ENCODE measurements at regions not wholly inside any gene's neighbourhood (a gene's known extent, or its start where the extent isn't known, plus 50 kb on each side); places are given as distances from the start of the nearest gene placed in this dataset.
A peak's percentile ranks its signal among the peaks of the same experiment; 100 is the strongest.

DNA sequence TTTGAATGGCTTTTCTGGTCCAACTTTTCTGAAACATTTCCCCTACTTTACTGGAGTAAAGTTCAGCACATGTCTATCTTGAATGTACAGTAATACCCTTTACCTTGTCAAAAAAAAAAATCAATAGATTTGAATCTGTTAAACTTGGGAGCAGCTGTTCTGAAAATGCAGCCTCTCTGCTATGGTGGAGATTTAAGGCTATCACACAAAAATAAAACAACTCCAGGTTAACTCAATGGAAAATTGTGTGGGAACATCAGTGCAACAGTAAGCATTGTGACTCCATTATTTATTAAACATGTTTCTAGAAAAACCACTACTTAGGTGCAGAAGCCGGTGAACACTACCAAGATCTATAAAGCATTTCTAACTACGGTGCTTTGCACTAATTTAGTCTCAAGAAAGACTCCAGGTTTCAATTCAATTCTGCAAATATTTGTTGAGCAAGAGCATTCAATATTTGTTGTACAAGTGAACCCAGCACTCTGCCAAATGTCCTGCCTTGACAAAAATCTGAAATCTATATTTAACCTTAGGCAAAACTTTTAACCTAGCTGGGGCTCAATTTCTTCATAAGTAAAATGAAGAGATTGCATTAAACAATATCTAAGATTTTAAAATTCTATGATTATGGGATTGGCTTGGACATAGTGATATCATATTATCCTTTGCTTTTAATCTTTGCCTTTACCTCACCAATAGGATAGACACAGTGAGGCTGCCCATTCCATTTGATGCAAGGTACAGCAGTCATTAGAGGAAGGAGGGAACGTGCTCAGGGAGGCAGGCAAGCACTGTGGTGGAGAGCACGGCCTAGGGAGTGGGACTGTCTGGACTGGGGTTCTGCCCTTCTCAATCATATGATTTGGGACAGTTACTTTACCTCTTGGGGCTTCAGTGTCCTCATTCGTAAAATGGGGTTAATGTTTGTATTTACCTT is 155.2 kb downstream of the KITLG start:
- H3K9me3 ChIP-seq (ENCODE audit: control insufficient read depth in 3 of 3, low read length in 3 of 3): no peaks in the 10 kb centered on the region
- no peaks in the 10 kb centered on the region for H3K27me3 ChIP-seq (ENCODE audit: control insufficient read depth in 3 of 3, insufficient read depth in 3 of 3, low read length in 3 of 3)
- H3K9ac ChIP-seq (ENCODE audit: low read depth in 1 of 3, low read length in 3 of 3): no peak overlapping the region
- no peaks in the 10 kb centered on the region for H3K4me1 ChIP-seq (ENCODE audit: control insufficient read depth in 3 of 3, insufficient read depth in 3 of 3, low read length in 3 of 3)
- H3K27ac ChIP-seq (ENCODE audit: low read depth, low read length): no peak overlapping the region
- no peak overlapping the region for H3K4me3 ChIP-seq (ENCODE audit: low read length in 3 of 3)
- no peaks in the 10 kb centered on the region for H3K36me3 ChIP-seq (ENCODE audit: control insufficient read depth in 3 of 3, insufficient read depth in 3 of 3, low read length in 3 of 3)

DNA sequence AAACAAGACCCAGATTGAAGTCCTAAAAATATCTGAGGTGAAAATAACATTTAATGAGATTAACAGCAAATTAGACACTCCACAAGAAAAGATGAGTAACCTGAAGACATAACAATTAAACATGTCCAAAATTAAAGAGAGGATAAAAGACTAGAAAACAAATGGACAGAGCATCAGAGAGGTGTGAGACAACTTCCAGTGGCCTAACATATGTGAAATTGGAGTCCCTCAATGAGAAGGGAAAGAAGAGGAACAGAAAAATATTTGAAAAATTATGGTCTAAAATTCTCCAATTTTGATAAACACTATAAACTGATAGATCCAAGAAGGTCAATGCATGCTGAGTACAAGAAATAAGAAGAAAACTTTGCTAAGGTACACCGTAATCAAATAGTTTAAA is 151.9 kb downstream of the KITLG start:
- no peaks in the 10 kb centered on the region for H3K27me3 ChIP-seq (ENCODE audit: control insufficient read depth in 3 of 3, insufficient read depth in 3 of 3, low read length in 3 of 3)
- H3K4me1 ChIP-seq (ENCODE audit: control insufficient read depth in 3 of 3, insufficient read depth in 3 of 3, low read length in 3 of 3): no peaks in the 10 kb centered on the region
- H3K4me3 ChIP-seq (ENCODE audit: low read length in 3 of 3): no peak overlapping the region
- no peak overlapping the region for H3K27ac ChIP-seq (ENCODE audit: low read depth, low read length)
- H3K36me3 ChIP-seq (ENCODE audit: control insufficient read depth in 3 of 3, insufficient read depth in 3 of 3, low read length in 3 of 3): no peaks in the 10 kb centered on the region
- H3K9ac ChIP-seq (ENCODE audit: low read depth in 1 of 3, low read length in 3 of 3): no peak overlapping the region
- no peaks in the 10 kb centered on the region for H3K9me3 ChIP-seq (ENCODE audit: control insufficient read depth in 3 of 3, low read length in 3 of 3)

DNA sequence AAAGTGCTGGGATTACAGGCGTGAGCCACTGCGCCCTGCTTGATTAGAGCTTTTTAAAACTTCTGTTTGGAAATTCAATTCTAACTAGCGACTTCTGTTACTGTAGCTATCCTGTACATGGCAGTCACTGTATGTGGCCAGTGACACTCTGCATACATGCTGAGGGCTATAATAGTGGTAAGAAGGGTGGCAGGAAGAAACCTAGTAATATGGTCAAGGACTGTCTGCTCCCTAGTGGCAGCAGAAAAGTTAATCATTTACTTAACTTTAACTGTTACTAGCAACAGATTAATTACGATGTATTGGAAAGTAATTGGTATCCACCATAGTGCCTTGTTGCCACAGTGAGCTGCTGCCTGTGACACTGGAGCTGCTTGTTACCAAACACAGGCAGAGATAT is 149.0 kb downstream of the KITLG start:
- Histone ChIP-seq H3K27ac (ENCODE audit: low read depth, low read length) (no peak overlapping the region), H3K9me3 (ENCODE audit: control insufficient read depth in 3 of 3, low read length in 3 of 3) (no peaks in the 10 kb centered on the region), H3K36me3 (ENCODE audit: control insufficient read depth in 3 of 3, insufficient read depth in 3 of 3, low read length in 3 of 3) (no peaks in the 10 kb centered on the region), H3K4me3 (ENCODE audit: low read length in 3 of 3) (no peak overlapping the region), H3K27me3 (ENCODE audit: control insufficient read depth in 3 of 3, insufficient read depth in 3 of 3, low read length in 3 of 3) (no peaks in the 10 kb centered on the region), H3K9ac (ENCODE audit: low read depth in 1 of 3, low read length in 3 of 3) (no peak overlapping the region), H3K4me1 (ENCODE audit: control insufficient read depth in 3 of 3, insufficient read depth in 3 of 3, low read length in 3 of 3) (no peaks in the 10 kb centered on the region)

DNA sequence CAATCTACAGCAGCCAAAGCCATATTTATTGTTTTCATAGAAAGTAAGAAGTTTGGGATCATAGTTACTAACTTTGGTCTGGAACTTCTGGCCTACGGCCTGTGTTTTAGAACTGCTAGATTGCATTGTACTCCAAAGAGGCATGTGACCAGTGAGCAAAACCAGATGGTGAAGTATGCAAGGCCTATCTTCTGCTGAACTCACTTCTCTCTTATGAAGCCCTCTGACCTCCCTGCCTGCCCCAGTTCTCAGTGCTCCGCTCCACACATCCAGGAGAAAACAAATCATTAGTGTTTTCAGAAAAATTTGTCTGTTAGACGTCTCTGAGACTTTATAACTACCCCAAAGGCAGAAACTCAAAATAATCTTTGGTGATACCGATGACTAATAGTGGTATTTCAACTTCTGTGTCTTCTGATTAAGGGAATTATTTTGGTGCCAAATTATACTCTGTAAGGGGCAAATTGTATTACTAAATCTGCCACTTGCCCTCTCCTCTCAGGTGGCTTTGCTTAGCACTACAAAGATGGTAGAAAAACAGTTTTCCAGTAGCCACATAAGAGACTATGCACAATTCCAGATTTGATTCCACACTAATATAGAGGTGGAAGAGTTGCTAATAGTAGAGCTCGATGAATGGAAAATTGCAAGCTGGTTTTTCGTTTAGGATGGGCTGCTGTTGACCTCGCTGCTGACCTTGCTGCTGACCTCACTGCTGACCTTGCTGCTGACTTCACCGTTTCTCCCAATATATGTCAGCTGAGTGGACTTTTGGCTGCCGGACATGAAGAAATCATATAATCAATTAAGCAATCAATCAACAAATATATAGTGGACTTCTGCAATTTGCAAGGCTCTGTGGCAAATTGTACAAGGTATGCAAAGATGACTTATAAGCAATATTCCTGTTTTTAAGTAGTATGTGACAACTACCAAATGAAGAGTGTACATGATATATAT is 147.5 kb downstream of the KITLG start:
- H3K9me3 ChIP-seq (ENCODE audit: control insufficient read depth in 3 of 3, low read length in 3 of 3): no peaks in the 10 kb centered on the region
- peak overlapping the region; percentile 22 for H3K27ac ChIP-seq (ENCODE audit: low read depth, low read length)
- no peaks in the 10 kb centered on the region for H3K36me3 ChIP-seq (ENCODE audit: control insufficient read depth in 3 of 3, insufficient read depth in 3 of 3, low read length in 3 of 3)
- H3K27me3 ChIP-seq (ENCODE audit: control insufficient read depth in 3 of 3, insufficient read depth in 3 of 3, low read length in 3 of 3): no peaks in the 10 kb centered on the region
- no peak overlapping the region for H3K4me3 ChIP-seq (ENCODE audit: low read length in 3 of 3)
- no peaks in the 10 kb centered on the region for H3K4me1 ChIP-seq (ENCODE audit: control insufficient read depth in 3 of 3, insufficient read depth in 3 of 3, low read length in 3 of 3)
- H3K9ac ChIP-seq (ENCODE audit: low read depth in 1 of 3, low read length in 3 of 3): no peak overlapping the region

DNA sequence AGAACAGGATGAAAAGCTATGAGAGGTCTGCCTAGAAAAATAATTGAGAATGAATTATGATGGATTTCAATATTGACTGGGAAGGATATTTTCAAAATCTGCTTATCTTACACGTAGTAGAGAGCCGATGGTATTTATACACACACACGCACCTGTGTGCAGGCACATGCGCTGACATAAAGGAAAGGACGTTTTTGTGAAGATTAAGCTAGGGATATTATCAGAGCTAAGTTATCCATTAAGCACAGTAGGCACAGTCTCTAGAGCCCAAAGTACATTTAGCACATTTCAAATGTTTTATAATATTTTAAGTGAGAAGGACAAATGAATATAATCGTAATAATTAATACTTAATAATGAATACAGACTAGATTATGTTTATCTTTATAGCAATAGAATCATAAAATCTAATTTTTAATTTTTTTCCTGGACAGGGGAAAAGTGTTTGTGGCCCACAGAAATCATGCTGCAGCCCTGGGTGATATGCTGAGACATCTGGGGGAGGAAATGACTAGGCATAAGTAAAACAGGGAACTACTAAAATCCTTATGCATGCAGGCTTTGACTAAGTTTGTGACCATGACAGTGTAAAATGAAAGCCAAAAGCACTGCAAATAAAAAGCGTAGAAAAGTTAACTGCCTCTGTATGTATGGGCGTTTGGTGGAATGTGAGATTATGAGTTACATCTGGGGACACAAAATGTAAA is 146.1 kb downstream of the KITLG start:
- H3K36me3 ChIP-seq (ENCODE audit: control insufficient read depth in 3 of 3, insufficient read depth in 3 of 3, low read length in 3 of 3): no peaks in the 10 kb centered on the region
- H3K27ac ChIP-seq (ENCODE audit: low read depth, low read length): peak overlapping the region; percentile 54
- H3K9me3 ChIP-seq (ENCODE audit: control insufficient read depth in 3 of 3, low read length in 3 of 3): no peaks in the 10 kb centered on the region
- no peaks in the 10 kb centered on the region for H3K27me3 ChIP-seq (ENCODE audit: control insufficient read depth in 3 of 3, insufficient read depth in 3 of 3, low read length in 3 of 3)
- H3K4me3 ChIP-seq (ENCODE audit: low read length in 3 of 3): no peak overlapping the region
- H3K4me1 ChIP-seq (ENCODE audit: control insufficient read depth in 3 of 3, insufficient read depth in 3 of 3, low read length in 3 of 3): no peaks in the 10 kb centered on the region
- H3K9ac ChIP-seq (ENCODE audit: low read depth in 1 of 3, low read length in 3 of 3): no peak overlapping the region

DNA sequence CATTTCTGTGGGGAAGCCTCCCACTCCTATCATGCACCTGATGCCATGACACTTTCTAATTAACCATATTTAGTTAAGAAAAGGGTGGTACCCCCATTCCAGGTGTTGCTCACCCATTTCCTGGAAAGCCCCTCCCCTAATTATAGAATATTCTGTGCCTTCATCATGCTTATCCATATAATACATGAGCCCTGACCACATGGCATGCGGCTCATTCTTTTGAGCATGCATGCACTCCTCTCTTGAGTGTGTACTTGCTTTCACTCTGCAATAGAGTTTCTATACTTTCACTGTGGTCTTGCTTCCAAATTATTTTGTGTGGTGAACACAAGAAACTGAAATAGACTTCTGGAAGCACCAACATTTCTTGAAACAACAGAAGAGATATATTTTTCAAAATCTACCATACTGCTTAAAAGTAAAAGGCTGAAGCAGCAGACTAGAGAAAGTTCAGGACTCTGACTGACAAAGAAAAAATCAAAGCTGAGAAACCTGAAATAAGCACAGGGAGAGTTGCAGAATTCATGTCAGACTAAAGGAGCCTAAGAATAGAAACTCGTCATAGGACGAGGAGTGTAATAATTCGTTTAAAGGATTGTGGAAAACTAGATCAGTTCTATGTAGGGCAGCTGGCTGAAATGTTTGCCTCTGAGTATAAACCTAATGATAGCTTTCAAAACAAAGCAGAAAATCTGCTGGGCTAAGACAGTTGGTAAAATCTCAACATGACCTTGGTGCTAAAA is 144.8 kb downstream of the KITLG start:
- H3K4me1 ChIP-seq (ENCODE audit: control insufficient read depth in 3 of 3, insufficient read depth in 3 of 3, low read length in 3 of 3): no peaks in the 10 kb centered on the region
- no peak overlapping the region for H3K9ac ChIP-seq (ENCODE audit: low read depth in 1 of 3, low read length in 3 of 3)
- H3K27me3 ChIP-seq (ENCODE audit: control insufficient read depth in 3 of 3, insufficient read depth in 3 of 3, low read length in 3 of 3): no peaks in the 10 kb centered on the region
- no peaks in the 10 kb centered on the region for H3K36me3 ChIP-seq (ENCODE audit: control insufficient read depth in 3 of 3, insufficient read depth in 3 of 3, low read length in 3 of 3)
- H3K9me3 ChIP-seq (ENCODE audit: control insufficient read depth in 3 of 3, low read length in 3 of 3): no peaks in the 10 kb centered on the region
- H3K4me3 ChIP-seq (ENCODE audit: low read length in 3 of 3): no peak overlapping the region
- no peak overlapping the region for H3K27ac ChIP-seq (ENCODE audit: low read depth, low read length)

DNA sequence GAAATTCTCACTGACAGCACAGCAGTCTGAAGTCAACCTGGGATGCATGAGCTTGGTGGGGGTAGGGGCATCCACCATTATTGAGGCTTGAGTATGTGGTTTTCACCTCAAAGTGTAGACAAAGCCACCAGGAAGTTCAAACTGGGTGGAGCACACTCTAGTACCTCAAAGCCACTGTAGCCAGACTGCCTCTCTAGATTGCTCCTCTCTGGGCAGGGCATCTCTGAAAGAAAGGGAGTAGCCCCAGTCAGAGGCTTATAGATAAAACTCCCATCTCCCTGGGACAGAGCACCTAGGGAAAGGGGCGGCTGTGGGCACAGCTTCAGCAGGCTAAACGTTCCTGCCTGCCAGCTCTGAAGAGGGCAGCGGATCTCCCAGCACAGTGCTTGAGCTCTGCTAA is 143.0 kb downstream of the KITLG start:
- Histone ChIP-seq H3K36me3 (ENCODE audit: control insufficient read depth in 3 of 3, insufficient read depth in 3 of 3, low read length in 3 of 3) (no peaks in the 10 kb centered on the region), H3K27ac (ENCODE audit: low read depth, low read length) (no peak overlapping the region), H3K27me3 (ENCODE audit: control insufficient read depth in 3 of 3, insufficient read depth in 3 of 3, low read length in 3 of 3) (no peaks in the 10 kb centered on the region), H3K4me1 (ENCODE audit: control insufficient read depth in 3 of 3, insufficient read depth in 3 of 3, low read length in 3 of 3) (no peaks in the 10 kb centered on the region), H3K9me3 (ENCODE audit: control insufficient read depth in 3 of 3, low read length in 3 of 3) (no peaks in the 10 kb centered on the region), H3K4me3 (ENCODE audit: low read length in 3 of 3) (no peak overlapping the region), H3K9ac (ENCODE audit: low read depth in 1 of 3, low read length in 3 of 3) (no peak overlapping the region)
